CD1c-positive myeloid dendritic cell (primary cell): ENCODE measurements at regions not wholly inside any gene's neighbourhood (a gene's known extent, or its start where the extent isn't known, plus 50 kb on each side); places are given as distances from the start of the nearest gene placed in this dataset.
"Not testable (repeated sequence)": the region's sequence is repeated elsewhere in the genome, so short reads cannot be mapped to it uniquely, and the experiment has no call there.

Experiments used
- DNase-seq: peaks from one replicate; pipeline ENCODE4 v3.0.0-alpha.2; 2016; ENCODE audit errors: extremely low spot score

GRCh38 chr2:41313082-41313481 lies 734.7 kb upstream of the PKDCC start:
- no peak for DNase-seq

- no peak for DNase-seq
These were observed 733.2 kb upstream of the PKDCC start for GRCh38 chr2:41314511-41315070.

- no peak for DNase-seq
These were observed 728.4 kb upstream of the PKDCC start for GRCh38 chr2:41319437-41319836.

GRCh38 chr2:41320491-41320890 lies 727.3 kb upstream of the PKDCC start:
- no peak for DNase-seq

- DNase-seq: no peak
These were observed 726.5 kb upstream of the PKDCC start for GRCh38 chr2:41321351-41321750.

- DNase-seq: no peak
These were observed 721.0 kb upstream of the PKDCC start for GRCh38 chr2:41326851-41327250.

- no peak for DNase-seq
These were observed 718.8 kb upstream of the PKDCC start for GRCh38 chr2:41329040-41329439.

GRCh38 chr2:41334159-41334558 lies 713.7 kb upstream of the PKDCC start:
- no peak for DNase-seq

GRCh38 chr2:41335573-41335972 lies 712.2 kb upstream of the PKDCC start:
- DNase-seq: not testable (repeated sequence)

- DNase-seq: no peak
These were observed 709.9 kb upstream of the PKDCC start for GRCh38 chr2:41337956-41338355.

- DNase-seq: no peak
These were observed 703.3 kb upstream of the PKDCC start for GRCh38 chr2:41344529-41344928.

- DNase-seq: no peak
These were observed 694.8 kb upstream of the PKDCC start for GRCh38 chr2:41353060-41353459.

GRCh38 chr2:41355794-41356193 lies 692.0 kb upstream of the PKDCC start:
- DNase-seq: no peak

GRCh38 chr2:41364842-41365241 lies 683.0 kb upstream of the PKDCC start:
- DNase-seq: no peak

- no peak for DNase-seq
These were observed 671.9 kb upstream of the PKDCC start for GRCh38 chr2:41375901-41376300.

GRCh38 chr2:41377837-41378236 lies 670.0 kb upstream of the PKDCC start:
- DNase-seq: no peak

GRCh38 chr2:41378420-41378819 lies 669.4 kb upstream of the PKDCC start:
- no peak for DNase-seq

GRCh38 chr2:41379496-41380221 lies 668.2 kb upstream of the PKDCC start:
- no peak for DNase-seq

GRCh38 chr2:41381701-41382100 lies 666.1 kb upstream of the PKDCC start:
- DNase-seq: no peak

- DNase-seq: no peak
These were observed 660.3 kb upstream of the PKDCC start for GRCh38 chr2:41387519-41387918.

GRCh38 chr2:41393621-41394020 lies 654.2 kb upstream of the PKDCC start:
- DNase-seq: no peak

- DNase-seq: no peak
These were observed 653.3 kb upstream of the PKDCC start for GRCh38 chr2:41394541-41394940.

GRCh38 chr2:41395692-41396091 lies 652.1 kb upstream of the PKDCC start:
- no peak for DNase-seq
